T-cell (primary cell): ENCODE measurements at regions not wholly inside any gene's neighbourhood (a gene's known extent, or its start where the extent isn't known, plus 50 kb on each side); places are given as distances from the start of the nearest gene placed in this dataset.

Experiments
- ATAC-seq, 4 experiments: fragments of 200-7000 bp in 3 of 4; fragments of 150-1000 bp in 1 of 4; cut with Tn5 transposase; replicated peaks in 1 of 4; 1 replicate in 3 of 4; 2 replicates in 1 of 4; pipeline ENCODE4 v1.10.0; 2021; ENCODE audit warnings: moderate library complexity in 3 of 4, mild to moderate bottlenecking in 2 of 4, moderate number of reproducible peaks in 1 of 4
- CTCF ChIA-PET, 2 donors: fragments of 300-600 bp; sonication (Branson Sonifier 250); formaldehyde crosslinking; loops; one replicate each; lab custom pipeline; 2022; ENCODE audit warnings: antibody characterized with exemption in 2 of 2; lab: Charles Lee
- POLR2A ChIA-PET, 2 donors: fragments of 300-600 bp; sonication (Branson Sonifier 250); formaldehyde crosslinking; loops; one replicate each; lab custom pipeline; 2022; ENCODE audit warnings: antibody characterized with exemption in 2 of 2; lab: Charles Lee
- DNase-seq, 35 experiments: peaks; one replicate each; pipeline versions ENCODE4 v3.0.0 to v3.0.0-alpha.2; 2013 to 2023
- H3K27ac ChIP-seq: one replicate; pipeline ENCODE4 v1.5.1; 2013; ENCODE audit warnings: low read length
- H3K27me3 ChIP-seq, 2 experiments: replicated peaks in 1 of 2; 1 replicate in 1 of 2; 2 replicates in 1 of 2; pipeline versions ENCODE4 v1.6.1 to v1.7.0; 2013; ENCODE audit warnings: low read length in 1 of 2, mixed read lengths in 1 of 2; ENCODE audit not compliant: control insufficient read depth in 2 of 2, insufficient read depth in 2 of 2; ENCODE audit errors: extremely low read depth in 1 of 2
- H3K36me3 ChIP-seq, 2 donors: 1 replicate in 1 of 2; 2 replicates in 1 of 2; pipeline versions ENCODE4 v1.6.1 to v1.7.0; 2013; ENCODE audit warnings: low read length in 1 of 2; ENCODE audit not compliant: control insufficient read depth in 2 of 2, insufficient read depth in 1 of 2; ENCODE audit errors: extremely low read depth in 1 of 2
- H3K4me1 ChIP-seq, 2 experiments: 1 replicate in 1 of 2; 2 replicates in 1 of 2; pipeline versions ENCODE4 v1.6.1 to v1.7.0; 2013; ENCODE audit warnings: low read length in 2 of 2, mixed read lengths in 1 of 2; ENCODE audit not compliant: insufficient read depth in 2 of 2, control insufficient read depth in 1 of 2; ENCODE audit errors: extremely low read depth in 1 of 2
- H3K4me3 ChIP-seq, 2 donors: 1 replicate in 1 of 2; 2 replicates in 1 of 2; pipeline versions ENCODE4 v1.5.1 to v1.7.0; 2013; ENCODE audit warnings: mild to moderate bottlenecking in 2 of 2, low read length in 1 of 2, moderate library complexity in 1 of 2; ENCODE audit not compliant: control insufficient read depth in 1 of 2; ENCODE audit errors: extremely low read depth in 1 of 2
- H3K9me3 ChIP-seq: 2 replicates; pipeline ENCODE4 v1.7.0; 2013
- H3K27ac Mint-ChIP-seq, 2 donors: one replicate each; pipeline ENCODE4 v1.8.0; 2020 to 2021; ENCODE audit warnings: mild to moderate bottlenecking in 2 of 2, mixed read lengths in 2 of 2
- H3K27me3 Mint-ChIP-seq, 2 donors: one replicate each; pipeline ENCODE4 v1.8.0; 2021 to 2022; ENCODE audit warnings: mixed read lengths in 2 of 2
- H3K36me3 Mint-ChIP-seq: one replicate; pipeline ENCODE4 v1.8.0; 2021; ENCODE audit warnings: mixed read lengths
- H3K4me1 Mint-ChIP-seq, 3 donors: one replicate each; pipeline ENCODE4 v1.8.0; 2020 to 2022; ENCODE audit warnings: mixed read lengths in 3 of 3, mild to moderate bottlenecking in 1 of 3
- H3K4me3 Mint-ChIP-seq, 3 donors: one replicate each; pipeline ENCODE4 v1.8.0; 2020 to 2022; ENCODE audit warnings: mild to moderate bottlenecking in 3 of 3, mixed read lengths in 3 of 3, moderate library complexity in 3 of 3
- H3K9me3 Mint-ChIP-seq, 3 donors: one replicate each; pipeline ENCODE4 v1.8.0; 2020 to 2022; ENCODE audit warnings: mixed read lengths in 3 of 3
- WGBS: methylation state at CpG from one replicate; pipeline ENCODE4 v1.1.5; 2013; ENCODE audit warnings: missing lambda C conversion rate; ENCODE audit not compliant: insufficient coverage; 5-methylcytosine and 5-hydroxymethylcytosine counted together

DNA sequence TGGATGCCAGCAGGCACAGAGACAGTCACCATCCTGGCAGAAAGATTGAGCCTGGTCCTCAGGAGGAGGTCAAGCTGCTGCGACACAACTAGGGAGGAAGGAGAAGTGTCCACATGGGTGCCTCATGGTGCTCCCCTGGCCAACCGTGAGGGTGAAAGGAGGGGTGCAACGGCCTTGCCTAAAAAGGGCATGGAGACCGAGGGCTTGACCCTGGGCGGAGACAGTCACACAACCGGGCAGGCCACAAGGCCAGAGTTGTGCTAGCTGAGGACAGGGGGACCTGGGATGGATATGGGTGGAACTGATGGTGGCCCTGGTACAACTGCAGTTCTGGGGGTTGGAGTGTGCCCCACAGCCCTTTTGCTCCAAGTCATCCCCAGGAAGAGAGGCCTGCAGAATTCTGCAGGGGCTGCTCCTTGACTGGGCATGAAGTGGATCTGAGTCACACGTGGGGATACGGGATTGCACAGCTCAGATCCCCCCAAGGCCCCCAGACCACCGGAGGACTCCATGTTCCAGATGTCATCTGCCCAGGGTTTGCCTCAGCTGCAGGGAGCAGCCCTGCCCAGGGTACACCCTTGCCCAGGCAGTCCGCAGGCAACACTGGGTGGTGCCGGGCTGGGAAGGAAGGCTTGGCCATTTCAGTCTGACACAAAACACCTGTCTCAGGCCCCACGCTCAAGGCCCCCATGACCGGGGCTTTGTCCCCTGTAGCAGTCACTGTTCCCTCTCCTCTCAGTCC, 602.3 kb upstream of the MGMT start:
- Histone ChIP-seq H3K36me3 (no peaks in the 10 kb centered on the region), H3K4me1 (no peaks in the 10 kb centered on the region), H3K27me3 (peaks cover 0 to 13% of the 10 kb centered on the region in 2 experiments), H3K9me3 (no peaks in the 10 kb centered on the region), H3K4me3 (no peak overlapping the region), H3K27ac (no peak overlapping the region)
- no peak for DNase-seq
- Mint-ChIP-seq H3K9me3 (no peaks in the 10 kb centered on the region), H3K4me1 (no peaks in the 10 kb centered on the region), H3K36me3 (no peaks in the 10 kb centered on the region), H3K4me3 (no peak overlapping the region), H3K27ac (no peak overlapping the region), H3K27me3 (peaks cover 0 to 1% of the 10 kb centered on the region in 2 donors)
- ChIA-PET CTCF (no interaction called here), POLR2A (no interaction called here)
- 86% methylated on average over 12 of the region's 13 CpGs for WGBS
- no peak for ATAC-seq

GRCh38 chr10:128865436-128866195, 601.4 kb upstream of the MGMT start:
- Histone ChIP-seq H3K9me3 (no peaks in the 10 kb centered on the region), H3K27ac (no peak overlapping the region), H3K4me3 (no peak overlapping the region), H3K36me3 (no peaks in the 10 kb centered on the region), H3K27me3 (peaks cover 0 to 9% of the 10 kb centered on the region in 2 experiments), H3K4me1 (no peaks in the 10 kb centered on the region)
- H3K36me3 Mint-ChIP-seq: no peaks in the 10 kb centered on the region
- H3K4me1 Mint-ChIP-seq: no peaks in the 10 kb centered on the region
- no peak for ATAC-seq
- CTCF ChIA-PET: no interaction called here
- H3K27me3 Mint-ChIP-seq: peaks cover 0 to 1% of the 10 kb centered on the region in 2 donors
- no peak overlapping the region for H3K27ac Mint-ChIP-seq
- POLR2A ChIA-PET: no interaction called here
- H3K4me3 Mint-ChIP-seq: no peak overlapping the region
- no peak for DNase-seq
- 87% methylated on average over 8 of the region's 14 CpGs for WGBS
- H3K9me3 Mint-ChIP-seq: no peaks in the 10 kb centered on the region

DNA sequence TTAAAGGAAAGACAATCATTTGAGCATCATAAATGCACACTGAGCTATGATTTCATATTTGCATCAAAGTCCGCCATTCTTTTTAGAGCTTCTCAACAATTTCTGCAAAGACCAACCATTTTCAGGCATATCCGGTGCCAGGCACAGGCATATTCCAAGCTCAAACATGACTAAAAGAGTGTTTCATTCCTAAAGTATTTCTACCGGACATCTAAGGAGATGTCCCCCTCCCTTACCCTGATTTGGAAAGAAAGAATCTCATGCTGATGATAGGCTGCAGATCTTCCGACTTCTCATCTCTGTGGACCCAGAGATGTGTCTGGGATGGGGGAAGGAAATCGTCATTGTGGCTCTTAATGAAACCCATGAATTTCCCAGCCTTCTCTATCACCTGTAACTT, 600.5 kb upstream of the MGMT start:
- H3K36me3 Mint-ChIP-seq: no peaks in the 10 kb centered on the region
- POLR2A ChIA-PET: no interaction called here
- ATAC-seq (no peak), DNase-seq (no peak)
- H3K27me3 Mint-ChIP-seq: peaks cover 0 to 5% of the 10 kb centered on the region in 2 donors
- H3K27me3 ChIP-seq: peaks cover 0 to 2% of the 10 kb centered on the region in 2 experiments
- no peaks in the 10 kb centered on the region for H3K4me1 ChIP-seq
- no peaks in the 10 kb centered on the region for H3K36me3 ChIP-seq
- peaks cover 0 to 4% (median 0%) of the 10 kb centered on the region in 3 donors for H3K9me3 Mint-ChIP-seq
- H3K27ac ChIP-seq: no peak overlapping the region
- no peaks in the 10 kb centered on the region for H3K9me3 ChIP-seq
- CTCF ChIA-PET: no interaction called here
- H3K4me3 Mint-ChIP-seq: no peak overlapping the region
- no peaks in the 10 kb centered on the region for H3K4me1 Mint-ChIP-seq
- WGBS: 100% methylated on average over 2 of the region's 5 CpGs
- H3K27ac Mint-ChIP-seq: no peak overlapping the region
- H3K4me3 ChIP-seq: no peak overlapping the region

GRCh38 chr10:128867210-128867609, 599.8 kb upstream of the MGMT start:
- no peak overlapping the region for H3K4me3 ChIP-seq
- H3K27ac ChIP-seq: no peak overlapping the region
- H3K9me3 ChIP-seq: no peaks in the 10 kb centered on the region
- DNase-seq (no peak), ATAC-seq (no peak)
- 20% methylated on average over 1 of the region's 8 CpGs for WGBS
- no peak overlapping the region for H3K27ac Mint-ChIP-seq
- H3K27me3 ChIP-seq: peaks cover 0 to 2% of the 10 kb centered on the region in 2 experiments
- ChIA-PET POLR2A (no interaction called here), CTCF (no interaction called here)
- H3K36me3 Mint-ChIP-seq: no peaks in the 10 kb centered on the region
- H3K4me1 Mint-ChIP-seq: no peaks in the 10 kb centered on the region
- H3K4me1 ChIP-seq: no peaks in the 10 kb centered on the region
- H3K36me3 ChIP-seq: no peaks in the 10 kb centered on the region
- no peak overlapping the region for H3K4me3 Mint-ChIP-seq
- peaks cover 0 to 4% (median 0%) of the 10 kb centered on the region in 3 donors for H3K9me3 Mint-ChIP-seq
- H3K27me3 Mint-ChIP-seq: peaks cover 0 to 5% of the 10 kb centered on the region in 2 donors

- H3K27ac Mint-ChIP-seq: no peak overlapping the region
- Histone ChIP-seq H3K4me3 (no peak overlapping the region), H3K4me1 (no peaks in the 10 kb centered on the region), H3K27me3 (no peaks in the 10 kb centered on the region), H3K27ac (no peak overlapping the region), H3K36me3 (no peaks in the 10 kb centered on the region), H3K9me3 (no peaks in the 10 kb centered on the region)
- no peak for DNase-seq
- no peak for ATAC-seq
- H3K9me3 Mint-ChIP-seq: peaks cover 0 to 4% (median 0%) of the 10 kb centered on the region in 3 donors
- H3K27me3 Mint-ChIP-seq: peaks cover 0 to 5% of the 10 kb centered on the region in 2 donors
- H3K4me1 Mint-ChIP-seq: no peaks in the 10 kb centered on the region
- CTCF ChIA-PET: no interaction called here
- POLR2A ChIA-PET: no interaction called here
- no peak overlapping the region for H3K4me3 Mint-ChIP-seq
- no peaks in the 10 kb centered on the region for H3K36me3 Mint-ChIP-seq
- 80% methylated on average over 6 of the region's 8 CpGs for WGBS
Observed at GRCh38 chr10:128867819-128868218, 599.2 kb upstream of the MGMT start.

GRCh38 chr10:128868481-128868880, 598.6 kb upstream of the MGMT start:
- peaks cover 0 to 4% (median 0%) of the 10 kb centered on the region in 3 donors for H3K9me3 Mint-ChIP-seq
- ChIA-PET POLR2A (no interaction called here), CTCF (no interaction called here)
- Histone ChIP-seq H3K27me3 (no peaks in the 10 kb centered on the region), H3K9me3 (no peaks in the 10 kb centered on the region), H3K36me3 (no peaks in the 10 kb centered on the region), H3K4me3 (no peak overlapping the region), H3K4me1 (no peaks in the 10 kb centered on the region), H3K27ac (no peak overlapping the region)
- H3K4me1 Mint-ChIP-seq: no peaks in the 10 kb centered on the region
- H3K36me3 Mint-ChIP-seq: no peaks in the 10 kb centered on the region
- DNase-seq: no peak
- H3K27me3 Mint-ChIP-seq: peaks cover 0 to 5% of the 10 kb centered on the region in 2 donors
- H3K27ac Mint-ChIP-seq: no peak overlapping the region
- 78% methylated on average over 2 of the region's 3 CpGs for WGBS
- no peak for ATAC-seq
- no peak overlapping the region for H3K4me3 Mint-ChIP-seq
